ENCODE measurements at regions not wholly inside any gene's neighbourhood (a gene's known extent, or its start where the extent isn't known, plus 50 kb on each side); places are given as distances from the start of the nearest gene placed in this dataset.

GRCh38 chr13:44176173-44176572 lies 197.5 kb upstream of the SERP2 start:
- ChIA-PET POLR2A (no interaction called here), CTCF (no interaction called here)
- no peaks in the 10 kb centered on the region for H3K4me1 Mint-ChIP-seq
- no peaks in the 10 kb centered on the region for H3K9me3 Mint-ChIP-seq
- no peak for DNase-seq
- H3K4me3 Mint-ChIP-seq = no peak overlapping the region
- peaks cover 11% of the 10 kb centered on the region for H3K27me3 Mint-ChIP-seq
- no peaks in the 10 kb centered on the region for H3K36me3 Mint-ChIP-seq (ENCODE audit: low read depth)
- H3K27ac Mint-ChIP-seq = no peak overlapping the region

- Mint-ChIP-seq H3K36me3 (ENCODE audit: low read depth) (no peaks in the 10 kb centered on the region), H3K4me3 (no peak overlapping the region), H3K9me3 (no peaks in the 10 kb centered on the region), H3K27ac (no peak overlapping the region), H3K4me1 (no peaks in the 10 kb centered on the region), H3K27me3 (peaks cover 20% of the 10 kb centered on the region)
- ChIA-PET CTCF (no interaction called here), POLR2A (no interaction called here)
- no peak for DNase-seq
Observed at GRCh38 chr13:44180876-44181536, 192.6 kb upstream of the SERP2 start.

GRCh38 chr13:44181931-44182330 lies 191.7 kb upstream of the SERP2 start:
- no peaks in the 10 kb centered on the region for H3K9me3 Mint-ChIP-seq

GRCh38 chr13:44184740-44185139 lies 188.9 kb upstream of the SERP2 start:
- no peaks in the 10 kb centered on the region for H3K9me3 Mint-ChIP-seq
- H3K36me3 Mint-ChIP-seq (ENCODE audit: low read depth) = no peaks in the 10 kb centered on the region
- peaks cover 36% of the 10 kb centered on the region for H3K27me3 Mint-ChIP-seq
- H3K4me3 Mint-ChIP-seq = no peak overlapping the region
- ChIA-PET POLR2A (no interaction called here), CTCF (no interaction called here)
- no peak for DNase-seq
- no peaks in the 10 kb centered on the region for H3K4me1 Mint-ChIP-seq
- H3K27ac Mint-ChIP-seq = no peak overlapping the region

More at GRCh38 chr13:44181931-44182330, 191.7 kb upstream of the SERP2 start:
- Mint-ChIP-seq H3K27ac (no peak overlapping the region), H3K36me3 (ENCODE audit: low read depth) (no peaks in the 10 kb centered on the region), H3K27me3 (peaks cover 21% of the 10 kb centered on the region), H3K4me3 (no peak overlapping the region), H3K4me1 (no peaks in the 10 kb centered on the region)
- ChIA-PET POLR2A (no interaction called here), CTCF (no interaction called here)
- DNase-seq = no peak

- DNase-seq = no peak
- Mint-ChIP-seq H3K27me3 (peaks cover 54% of the 10 kb centered on the region), H3K9me3 (no peaks in the 10 kb centered on the region), H3K27ac (no peak overlapping the region), H3K4me1 (peaks cover 8% of the 10 kb centered on the region), H3K36me3 (ENCODE audit: low read depth) (no peaks in the 10 kb centered on the region), H3K4me3 (no peak overlapping the region)
- POLR2A ChIA-PET = no interaction called here
- CTCF ChIA-PET = no interaction called here
Observed at GRCh38 chr13:44188257-44188656, 185.4 kb upstream of the SERP2 start.

- Mint-ChIP-seq H3K36me3 (ENCODE audit: low read depth) (no peaks in the 10 kb centered on the region), H3K27ac (no peak overlapping the region), H3K4me3 (no peak overlapping the region), H3K9me3 (no peaks in the 10 kb centered on the region), H3K4me1 (peaks cover 8% of the 10 kb centered on the region), H3K27me3 (peaks cover 53% of the 10 kb centered on the region)
- CTCF ChIA-PET = no interaction called here
- POLR2A ChIA-PET = no interaction called here
- DNase-seq = no peak
Observed at GRCh38 chr13:44189085-44189484, 184.5 kb upstream of the SERP2 start.

- DNase-seq = no peak
- ChIA-PET CTCF (interaction anchor here (1.2 to 3.0 kb wide), 7 partner anchors 9 to 252 kb away, joined by 3 to 10 read pairs (median 6); no protein-coding TSS in a partner anchor), POLR2A (no interaction called here)
- Mint-ChIP-seq H3K36me3 (ENCODE audit: low read depth) (no peaks in the 10 kb centered on the region), H3K4me1 (peaks cover 23% of the 10 kb centered on the region), H3K9me3 (no peaks in the 10 kb centered on the region), H3K27me3 (peaks cover 56% of the 10 kb centered on the region), H3K27ac (no peak overlapping the region), H3K4me3 (no peak overlapping the region)
Observed at GRCh38 chr13:44191103-44191502, 182.5 kb upstream of the SERP2 start.

- Mint-ChIP-seq H3K4me3 (no peak overlapping the region), H3K9me3 (no peaks in the 10 kb centered on the region), H3K4me1 (peaks cover 28% of the 10 kb centered on the region), H3K36me3 (ENCODE audit: low read depth) (no peaks in the 10 kb centered on the region), H3K27me3 (peaks cover 60% of the 10 kb centered on the region), H3K27ac (no peak overlapping the region)
- CTCF ChIA-PET = interaction anchor here (1.2 to 3.0 kb wide), 7 partner anchors 8 to 251 kb away, joined by 3 to 10 read pairs (median 6); no protein-coding TSS in a partner anchor
- POLR2A ChIA-PET = no interaction called here
- DNase-seq = peak; percentile 30
Observed at GRCh38 chr13:44191504-44192171, 182.0 kb upstream of the SERP2 start.

- H3K9me3 Mint-ChIP-seq = no peaks in the 10 kb centered on the region
- no peaks in the 10 kb centered on the region for H3K36me3 Mint-ChIP-seq (ENCODE audit: low read depth)
- ChIA-PET POLR2A (no interaction called here), CTCF (no interaction called here)
- H3K4me1 Mint-ChIP-seq = peaks cover 49% of the 10 kb centered on the region
- DNase-seq = no peak
- H3K4me3 Mint-ChIP-seq = no peak overlapping the region
- no peak overlapping the region for H3K27ac Mint-ChIP-seq
- peaks cover 61% of the 10 kb centered on the region for H3K27me3 Mint-ChIP-seq
Observed at GRCh38 chr13:44193731-44194130, 179.9 kb upstream of the SERP2 start.

- Mint-ChIP-seq H3K27me3 (peaks cover 65% of the 10 kb centered on the region), H3K4me3 (no peak overlapping the region), H3K9me3 (no peaks in the 10 kb centered on the region), H3K36me3 (ENCODE audit: low read depth) (no peaks in the 10 kb centered on the region), H3K4me1 (peaks cover 54% of the 10 kb centered on the region), H3K27ac (no peak overlapping the region)
- DNase-seq = no peak
- ChIA-PET POLR2A (no interaction called here), CTCF (interaction anchor here (0.5 to 1.8 kb wide), 2 partner anchors 243 to 390 kb away, joined by 3 to 4 read pairs; no protein-coding TSS in a partner anchor)
Observed at GRCh38 chr13:44195245-44195644, 178.4 kb upstream of the SERP2 start.

GRCh38 chr13:44196196-44196751 lies 177.3 kb upstream of the SERP2 start:
- ChIA-PET CTCF (interaction anchor here (1.8 kb wide), 1 partner anchor 242 kb away, joined by 4 read pairs; no protein-coding TSS in a partner anchor), POLR2A (interaction anchor here (1.0 kb wide), 1 partner anchor 238 kb away, joined by 5 read pairs; no protein-coding TSS in a partner anchor)
- Mint-ChIP-seq H3K4me3 (no peak overlapping the region), H3K9me3 (no peaks in the 10 kb centered on the region), H3K36me3 (ENCODE audit: low read depth) (no peaks in the 10 kb centered on the region), H3K27ac (no peak overlapping the region), H3K27me3 (peaks cover 67% of the 10 kb centered on the region), H3K4me1 (peaks cover 53% of the 10 kb centered on the region)
- DNase-seq = no peak

- Mint-ChIP-seq H3K27ac (no peak overlapping the region), H3K36me3 (ENCODE audit: low read depth) (no peaks in the 10 kb centered on the region), H3K9me3 (no peaks in the 10 kb centered on the region), H3K27me3 (peaks cover 59% of the 10 kb centered on the region), H3K4me3 (no peak overlapping the region), H3K4me1 (peaks cover 46% of the 10 kb centered on the region)
- CTCF ChIA-PET = no interaction called here
- peak; percentile 43 for DNase-seq
- POLR2A ChIA-PET = interaction anchor here (1.1 kb wide), 1 partner anchor 20 kb away, joined by 3 read pairs; no protein-coding TSS in a partner anchor
Observed at GRCh38 chr13:44197791-44198770, 175.5 kb upstream of the SERP2 start.

- no peaks in the 10 kb centered on the region for H3K36me3 Mint-ChIP-seq (ENCODE audit: low read depth)
- CTCF ChIA-PET = no interaction called here
- H3K4me3 Mint-ChIP-seq = no peak overlapping the region
- H3K27ac Mint-ChIP-seq = no peak overlapping the region
- H3K27me3 Mint-ChIP-seq = peaks cover 57% of the 10 kb centered on the region
- POLR2A ChIA-PET = interaction anchor here (1.1 kb wide), 1 partner anchor 21 kb away, joined by 3 read pairs; no protein-coding TSS in a partner anchor
- H3K9me3 Mint-ChIP-seq = no peaks in the 10 kb centered on the region
- peaks cover 46% of the 10 kb centered on the region for H3K4me1 Mint-ChIP-seq
- DNase-seq = no peak
Observed at GRCh38 chr13:44198826-44199225, 174.8 kb upstream of the SERP2 start.

All from activated CD4-positive, alpha-beta memory T cell treated with anti-CD3 and anti-CD28 coated beads, Interleukin-2, amount 10 ng/mL, durations not matched to agents 7 days and 5 days (primary cell).